ENCODE measurements at regions not wholly inside any gene's neighbourhood (a gene's known extent, or its start where the extent isn't known, plus 50 kb on each side); places are given as distances from the start of the nearest gene placed in this dataset.

DNA sequence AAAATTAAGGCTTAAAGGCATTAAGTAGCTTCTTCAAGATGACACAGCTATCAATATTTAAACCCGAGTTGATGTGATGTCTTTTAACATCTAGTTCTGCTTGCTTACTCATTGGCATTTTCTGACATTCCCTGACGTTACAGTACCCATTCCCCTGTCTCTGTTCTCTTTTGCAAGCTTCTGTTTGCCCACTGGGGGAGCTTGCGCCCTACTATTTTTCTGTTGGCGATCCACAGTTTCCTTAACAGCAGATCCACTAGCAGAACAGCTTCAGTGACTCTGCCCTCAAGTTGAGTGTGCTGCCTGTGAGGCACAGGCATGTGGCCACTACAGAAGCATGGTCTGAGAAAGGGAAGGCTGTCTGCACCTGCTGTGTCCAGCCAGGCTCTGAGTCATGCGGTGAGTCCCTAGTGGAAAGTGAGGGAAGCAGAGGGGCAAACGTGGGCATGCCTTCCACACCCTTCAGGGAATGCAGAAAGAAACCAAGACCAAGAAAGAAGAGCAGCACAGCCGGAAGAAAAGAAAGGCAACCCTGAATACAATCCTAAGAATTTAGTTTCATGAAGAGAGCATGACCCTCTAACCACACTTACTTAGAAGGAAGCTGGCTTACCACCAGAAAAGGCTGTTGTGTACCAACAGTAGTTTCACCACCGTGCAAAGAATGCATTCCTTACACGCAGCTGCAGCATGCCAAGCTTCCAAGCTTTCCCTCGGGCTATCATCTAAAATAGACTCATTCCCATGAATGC lies 97.7 kb upstream of the VGLL2 start (continued):
- TF ChIP-seq, protein P1, sequence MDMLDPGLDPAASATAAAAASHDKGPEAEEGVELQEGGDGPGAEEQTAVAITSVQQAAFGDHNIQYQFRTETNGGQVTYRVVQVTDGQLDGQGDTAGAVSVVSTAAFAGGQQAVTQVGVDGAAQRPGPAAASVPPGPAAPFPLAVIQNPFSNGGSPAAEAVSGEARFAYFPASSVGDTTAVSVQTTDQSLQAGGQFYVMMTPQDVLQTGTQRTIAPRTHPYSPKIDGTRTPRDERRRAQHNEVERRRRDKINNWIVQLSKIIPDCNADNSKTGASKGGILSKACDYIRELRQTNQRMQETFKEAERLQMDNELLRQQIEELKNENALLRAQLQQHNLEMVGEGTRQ (CRISPR knock-in tag; IDR thresholded peaks at IDR 0.05), result no peak
- TF ChIP-seq FOXJ3 (CRISPR knock-in tag; IDR thresholded peaks at IDR 0.05; ENCODE audit: borderline replicate concordance) (no peak), RORB (CRISPR knock-in tag; IDR thresholded peaks at IDR 0.05) (no peak), TP53 (CRISPR knock-in tag; IDR thresholded peaks at IDR 0.05) (no peak), ZNF138 (CRISPR knock-in tag; conservative IDR thresholded peaks at IDR 0.05) (no peak)
- TF ChIP-seq, protein P2, sequence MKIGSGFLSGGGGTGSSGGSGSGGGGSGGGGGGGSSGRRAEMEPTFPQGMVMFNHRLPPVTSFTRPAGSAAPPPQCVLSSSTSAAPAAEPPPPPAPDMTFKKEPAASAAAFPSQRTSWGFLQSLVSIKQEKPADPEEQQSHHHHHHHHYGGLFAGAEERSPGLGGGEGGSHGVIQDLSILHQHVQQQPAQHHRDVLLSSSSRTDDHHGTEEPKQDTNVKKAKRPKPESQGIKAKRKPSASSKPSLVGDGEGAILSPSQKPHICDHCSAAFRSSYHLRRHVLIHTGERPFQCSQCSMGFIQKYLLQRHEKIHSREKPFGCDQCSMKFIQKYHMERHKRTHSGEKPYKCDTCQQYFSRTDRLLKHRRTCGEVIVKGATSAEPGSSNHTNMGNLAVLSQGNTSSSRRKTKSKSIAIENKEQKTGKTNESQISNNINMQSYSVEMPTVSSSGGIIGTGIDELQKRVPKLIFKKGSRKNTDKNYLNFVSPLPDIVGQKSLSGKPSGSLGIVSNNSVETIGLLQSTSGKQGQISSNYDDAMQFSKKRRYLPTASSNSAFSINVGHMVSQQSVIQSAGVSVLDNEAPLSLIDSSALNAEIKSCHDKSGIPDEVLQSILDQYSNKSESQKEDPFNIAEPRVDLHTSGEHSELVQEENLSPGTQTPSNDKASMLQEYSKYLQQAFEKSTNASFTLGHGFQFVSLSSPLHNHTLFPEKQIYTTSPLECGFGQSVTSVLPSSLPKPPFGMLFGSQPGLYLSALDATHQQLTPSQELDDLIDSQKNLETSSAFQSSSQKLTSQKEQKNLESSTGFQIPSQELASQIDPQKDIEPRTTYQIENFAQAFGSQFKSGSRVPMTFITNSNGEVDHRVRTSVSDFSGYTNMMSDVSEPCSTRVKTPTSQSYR (CRISPR knock-in tag; IDR thresholded peaks at IDR 0.05), result no peak
- TF ChIP-seq, protein P3, sequence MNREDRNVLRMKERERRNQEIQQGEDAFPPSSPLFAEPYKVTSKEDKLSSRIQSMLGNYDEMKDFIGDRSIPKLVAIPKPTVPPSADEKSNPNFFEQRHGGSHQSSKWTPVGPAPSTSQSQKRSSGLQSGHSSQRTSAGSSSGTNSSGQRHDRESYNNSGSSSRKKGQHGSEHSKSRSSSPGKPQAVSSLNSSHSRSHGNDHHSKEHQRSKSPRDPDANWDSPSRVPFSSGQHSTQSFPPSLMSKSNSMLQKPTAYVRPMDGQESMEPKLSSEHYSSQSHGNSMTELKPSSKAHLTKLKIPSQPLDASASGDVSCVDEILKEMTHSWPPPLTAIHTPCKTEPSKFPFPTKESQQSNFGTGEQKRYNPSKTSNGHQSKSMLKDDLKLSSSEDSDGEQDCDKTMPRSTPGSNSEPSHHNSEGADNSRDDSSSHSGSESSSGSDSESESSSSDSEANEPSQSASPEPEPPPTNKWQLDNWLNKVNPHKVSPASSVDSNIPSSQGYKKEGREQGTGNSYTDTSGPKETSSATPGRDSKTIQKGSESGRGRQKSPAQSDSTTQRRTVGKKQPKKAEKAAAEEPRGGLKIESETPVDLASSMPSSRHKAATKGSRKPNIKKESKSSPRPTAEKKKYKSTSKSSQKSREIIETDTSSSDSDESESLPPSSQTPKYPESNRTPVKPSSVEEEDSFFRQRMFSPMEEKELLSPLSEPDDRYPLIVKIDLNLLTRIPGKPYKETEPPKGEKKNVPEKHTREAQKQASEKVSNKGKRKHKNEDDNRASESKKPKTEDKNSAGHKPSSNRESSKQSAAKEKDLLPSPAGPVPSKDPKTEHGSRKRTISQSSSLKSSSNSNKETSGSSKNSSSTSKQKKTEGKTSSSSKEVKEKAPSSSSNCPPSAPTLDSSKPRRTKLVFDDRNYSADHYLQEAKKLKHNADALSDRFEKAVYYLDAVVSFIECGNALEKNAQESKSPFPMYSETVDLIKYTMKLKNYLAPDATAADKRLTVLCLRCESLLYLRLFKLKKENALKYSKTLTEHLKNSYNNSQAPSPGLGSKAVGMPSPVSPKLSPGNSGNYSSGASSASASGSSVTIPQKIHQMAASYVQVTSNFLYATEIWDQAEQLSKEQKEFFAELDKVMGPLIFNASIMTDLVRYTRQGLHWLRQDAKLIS (CRISPR knock-in tag; IDR thresholded peaks at IDR 0.05; ENCODE audit: borderline replicate concordance), result no peak
- TF ChIP-seq, protein P4, sequence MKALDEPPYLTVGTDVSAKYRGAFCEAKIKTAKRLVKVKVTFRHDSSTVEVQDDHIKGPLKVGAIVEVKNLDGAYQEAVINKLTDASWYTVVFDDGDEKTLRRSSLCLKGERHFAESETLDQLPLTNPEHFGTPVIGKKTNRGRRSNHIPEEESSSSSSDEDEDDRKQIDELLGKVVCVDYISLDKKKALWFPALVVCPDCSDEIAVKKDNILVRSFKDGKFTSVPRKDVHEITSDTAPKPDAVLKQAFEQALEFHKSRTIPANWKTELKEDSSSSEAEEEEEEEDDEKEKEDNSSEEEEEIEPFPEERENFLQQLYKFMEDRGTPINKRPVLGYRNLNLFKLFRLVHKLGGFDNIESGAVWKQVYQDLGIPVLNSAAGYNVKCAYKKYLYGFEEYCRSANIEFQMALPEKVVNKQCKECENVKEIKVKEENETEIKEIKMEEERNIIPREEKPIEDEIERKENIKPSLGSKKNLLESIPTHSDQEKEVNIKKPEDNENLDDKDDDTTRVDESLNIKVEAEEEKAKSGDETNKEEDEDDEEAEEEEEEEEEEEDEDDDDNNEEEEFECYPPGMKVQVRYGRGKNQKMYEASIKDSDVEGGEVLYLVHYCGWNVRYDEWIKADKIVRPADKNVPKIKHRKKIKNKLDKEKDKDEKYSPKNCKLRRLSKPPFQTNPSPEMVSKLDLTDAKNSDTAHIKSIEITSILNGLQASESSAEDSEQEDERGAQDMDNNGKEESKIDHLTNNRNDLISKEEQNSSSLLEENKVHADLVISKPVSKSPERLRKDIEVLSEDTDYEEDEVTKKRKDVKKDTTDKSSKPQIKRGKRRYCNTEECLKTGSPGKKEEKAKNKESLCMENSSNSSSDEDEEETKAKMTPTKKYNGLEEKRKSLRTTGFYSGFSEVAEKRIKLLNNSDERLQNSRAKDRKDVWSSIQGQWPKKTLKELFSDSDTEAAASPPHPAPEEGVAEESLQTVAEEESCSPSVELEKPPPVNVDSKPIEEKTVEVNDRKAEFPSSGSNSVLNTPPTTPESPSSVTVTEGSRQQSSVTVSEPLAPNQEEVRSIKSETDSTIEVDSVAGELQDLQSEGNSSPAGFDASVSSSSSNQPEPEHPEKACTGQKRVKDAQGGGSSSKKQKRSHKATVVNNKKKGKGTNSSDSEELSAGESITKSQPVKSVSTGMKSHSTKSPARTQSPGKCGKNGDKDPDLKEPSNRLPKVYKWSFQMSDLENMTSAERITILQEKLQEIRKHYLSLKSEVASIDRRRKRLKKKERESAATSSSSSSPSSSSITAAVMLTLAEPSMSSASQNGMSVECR (CRISPR knock-in tag; IDR thresholded peaks at IDR 0.05; ENCODE audit: borderline replicate concordance), result no peak

DNA sequence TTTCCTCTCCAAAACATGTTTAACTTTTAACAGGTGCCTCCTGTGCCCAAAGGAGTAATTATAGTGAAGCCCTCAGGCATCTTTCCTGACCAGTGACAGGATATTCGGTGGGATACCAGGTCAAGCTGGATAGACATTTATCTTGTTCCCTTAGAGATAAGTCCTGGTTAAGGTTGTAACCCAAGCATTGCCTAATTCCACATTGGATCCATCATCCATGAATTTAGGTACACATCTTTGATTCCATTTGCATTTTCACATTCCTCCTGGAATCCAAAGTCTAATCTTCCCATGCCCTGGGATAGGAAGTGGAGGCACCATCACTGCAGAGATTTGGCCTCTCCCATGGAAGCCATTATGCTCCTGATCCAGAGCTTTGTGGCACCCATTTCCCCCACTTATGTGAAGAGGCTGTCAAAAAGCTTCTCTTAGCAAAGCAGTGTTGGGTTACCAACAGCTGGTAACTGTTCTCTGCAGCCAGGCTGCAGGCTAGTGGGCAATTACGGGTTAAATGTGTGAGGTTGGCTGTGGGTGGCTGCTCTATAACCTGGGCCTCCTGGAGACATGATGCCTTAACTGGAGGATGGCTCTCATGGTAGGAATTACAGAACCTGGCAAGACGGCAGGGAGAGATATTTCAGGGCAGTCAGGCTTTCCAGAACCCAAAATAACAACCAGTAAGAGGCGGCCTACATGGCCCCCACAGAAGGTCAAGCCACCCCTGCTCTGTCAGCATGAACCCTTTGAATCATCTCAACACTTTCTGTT lies 96.9 kb upstream of the VGLL2 start:
- ATAC-seq (no peak), DNase-seq (ENCODE audit: low spot score) (no peak)
- Mint-ChIP-seq H3K27me3 (ENCODE audit: low read depth) (no peaks in the 10 kb centered on the region), H3K27ac (no peak overlapping the region), H3K9me3 (no peaks in the 10 kb centered on the region), H3K4me3 (no peak overlapping the region), H3K36me3 (peaks cover 7% of the 10 kb centered on the region; the same call in 1 of the 2 replicates), H3K4me1 (peaks cover 3% of the 10 kb centered on the region; the same call in 1 of the 2 replicates)
- ChIA-PET CTCF (no interaction called here), POLR2A (no interaction called here)
- TF ChIP-seq ZNF416 (CRISPR knock-in tag; IDR thresholded peaks at IDR 0.05) (no peak), CREM (CRISPR knock-in tag; IDR thresholded peaks at IDR 0.05) (no peak), ELF4 (CRISPR knock-in tag; IDR thresholded peaks at IDR 0.05; ENCODE audit: low read depth) (no peak), TCF7 (CRISPR knock-in tag; IDR thresholded peaks at IDR 0.05; ENCODE audit: low read depth) (no peak), FOXJ3 (CRISPR knock-in tag; IDR thresholded peaks at IDR 0.05; ENCODE audit: borderline replicate concordance) (no peak)
- TF ChIP-seq, protein P3 (CRISPR knock-in tag; IDR thresholded peaks at IDR 0.05; ENCODE audit: borderline replicate concordance), result no peak
- TF ChIP-seq, protein P5, sequence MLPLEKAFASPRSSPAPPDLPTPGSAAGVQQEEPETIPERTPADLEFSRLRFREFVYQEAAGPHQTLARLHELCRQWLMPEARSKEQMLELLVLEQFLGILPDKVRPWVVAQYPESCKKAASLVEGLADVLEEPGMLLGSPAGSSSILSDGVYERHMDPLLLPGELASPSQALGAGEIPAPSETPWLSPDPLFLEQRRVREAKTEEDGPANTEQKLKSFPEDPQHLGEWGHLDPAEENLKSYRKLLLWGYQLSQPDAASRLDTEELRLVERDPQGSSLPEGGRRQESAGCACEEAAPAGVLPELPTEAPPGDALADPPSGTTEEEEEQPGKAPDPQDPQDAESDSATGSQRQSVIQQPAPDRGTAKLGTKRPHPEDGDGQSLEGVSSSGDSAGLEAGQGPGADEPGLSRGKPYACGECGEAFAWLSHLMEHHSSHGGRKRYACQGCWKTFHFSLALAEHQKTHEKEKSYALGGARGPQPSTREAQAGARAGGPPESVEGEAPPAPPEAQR (CRISPR knock-in tag; IDR thresholded peaks at IDR 0.05), result no peak
